ENCODE measurements at regions not wholly inside any gene's neighbourhood (a gene's known extent, or its start where the extent isn't known, plus 50 kb on each side); places are given as distances from the start of the nearest gene placed in this dataset.

- no peak for TF ChIP-seq POLR2A (IDR thresholded peaks at IDR 0.05)
- no peak for TF ChIP-seq CTCF (IDR thresholded peaks at IDR 0.05)
These were observed 207.9 kb downstream of the HINT1 start for GRCh38 chr5:130957151-130957550.

Measured in right lobe of liver (tissue), 4 donors.